GM21360 (cell line): ENCODE measurements at regions not wholly inside any gene's neighbourhood (a gene's known extent, or its start where the extent isn't known, plus 50 kb on each side); places are given as distances from the start of the nearest gene placed in this dataset.
"Not testable (repeated sequence)": the region's sequence is repeated elsewhere in the genome, so short reads cannot be mapped to it uniquely, and the experiment has no call there.

Source experiments
- ATAC-seq: cut with Tn5 transposase; IDR thresholded peaks from one replicate; pipeline ENCODE4 v1.9.1; 2021; ENCODE audit warnings: mild to moderate bottlenecking, moderate library complexity; ENCODE audit not compliant: unreplicated experiment

DNA sequence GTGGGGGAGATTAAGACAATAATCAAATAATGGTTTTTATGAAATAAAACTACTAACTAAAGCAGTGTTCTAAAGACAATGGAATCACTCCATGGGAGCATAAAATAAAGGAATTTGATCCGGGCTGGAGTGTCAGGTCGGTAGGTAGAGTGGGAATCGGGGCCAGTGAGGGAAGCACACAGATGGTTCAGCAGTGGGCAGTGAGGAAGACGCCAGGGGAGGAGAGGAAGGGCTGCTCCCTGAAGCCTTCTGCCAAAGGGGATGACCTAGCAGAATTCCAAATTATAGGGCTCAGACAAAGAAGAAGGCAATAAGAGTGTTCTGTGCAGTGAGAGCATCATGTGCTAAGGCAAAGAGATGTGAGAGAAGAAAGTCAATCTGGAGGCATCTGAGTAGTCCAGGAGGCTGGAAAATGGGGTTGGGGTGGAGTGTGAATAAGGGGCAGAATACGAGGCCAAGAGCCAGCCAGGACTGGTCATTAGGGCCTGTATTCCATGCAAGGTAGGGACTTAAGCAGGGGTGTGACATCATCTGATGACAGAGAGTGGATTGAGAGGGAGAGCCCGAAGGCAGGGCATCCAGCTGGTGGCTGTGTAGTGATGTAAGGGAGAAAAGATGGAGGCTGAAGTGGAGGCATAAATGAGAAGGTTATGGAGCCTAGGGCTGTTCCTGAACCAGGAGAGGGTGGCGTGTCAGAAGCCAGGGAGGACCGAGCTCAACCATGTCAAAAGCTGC lies 137.6 kb downstream of the COPRS start:
- ATAC-seq: no peak

DNA sequence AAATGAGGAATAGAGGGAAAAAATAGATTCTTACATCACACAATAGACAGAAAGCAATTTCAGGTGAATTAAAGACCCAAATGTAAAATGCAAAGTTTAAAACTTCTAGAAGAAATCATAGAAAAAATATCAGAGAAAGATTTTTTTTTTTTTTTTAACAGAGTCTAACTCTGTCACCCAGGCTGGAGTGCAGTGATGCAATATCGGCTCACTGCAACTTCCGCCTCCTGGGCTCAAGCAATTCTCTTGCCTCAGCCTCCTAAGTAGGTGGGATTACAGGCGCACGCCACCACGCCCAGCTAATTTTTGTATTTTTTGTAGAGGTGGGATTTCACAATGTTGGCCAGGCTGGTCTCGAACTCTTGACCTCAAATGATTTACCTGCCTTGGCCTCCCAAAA lies 141.8 kb downstream of the COPRS start:
- ATAC-seq: not testable (repeated sequence)

- no peak for ATAC-seq
Measured at GRCh38 chr17:31715446-31715845, 143.6 kb downstream of the COPRS start.

DNA sequence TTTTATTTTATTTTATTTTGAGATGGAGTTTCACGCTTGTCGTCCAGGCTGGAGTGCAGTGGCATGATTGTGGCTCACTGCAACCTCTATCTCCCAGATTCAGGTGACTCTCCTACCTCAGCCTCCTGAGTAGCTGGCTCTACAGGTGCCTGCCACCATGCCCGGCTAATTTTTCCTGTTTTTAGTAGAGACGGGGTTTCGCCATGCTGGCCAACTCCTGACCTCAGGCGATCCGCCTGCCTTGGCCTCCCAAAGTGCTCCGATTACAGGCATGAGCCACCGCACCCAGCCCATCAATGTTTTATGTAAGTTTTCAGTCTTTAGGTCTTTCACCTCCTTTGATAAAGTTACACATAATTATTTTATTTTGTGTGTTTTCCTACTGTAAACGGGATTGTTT lies 154.6 kb downstream of the COPRS start:
- ATAC-seq: no peak

GRCh38 chr17:31702041-31702440 lies 157.0 kb downstream of the COPRS start:
- no peak for ATAC-seq

DNA sequence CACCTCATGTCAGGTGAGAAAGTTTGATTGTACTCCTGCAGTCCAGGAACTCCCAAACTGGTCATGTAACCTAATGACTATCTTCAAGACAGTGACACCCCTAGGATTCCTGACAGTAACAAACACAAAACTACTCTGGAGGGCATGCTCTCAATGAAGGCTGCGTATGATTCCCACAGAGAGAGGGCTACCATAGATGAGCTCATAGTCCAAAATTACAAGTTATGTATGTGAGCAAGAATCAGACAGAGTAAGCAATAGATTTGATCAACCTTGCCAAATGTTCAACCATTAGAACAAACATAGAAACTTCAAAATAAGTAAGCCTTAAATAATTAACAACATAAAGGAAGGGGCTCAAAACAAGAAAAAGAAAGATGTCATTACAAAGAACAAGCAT lies 158.1 kb downstream of the COPRS start:
- no peak for ATAC-seq

- no peak for ATAC-seq
Measured at GRCh38 chr17:31699886-31700285, 159.2 kb downstream of the COPRS start.

DNA sequence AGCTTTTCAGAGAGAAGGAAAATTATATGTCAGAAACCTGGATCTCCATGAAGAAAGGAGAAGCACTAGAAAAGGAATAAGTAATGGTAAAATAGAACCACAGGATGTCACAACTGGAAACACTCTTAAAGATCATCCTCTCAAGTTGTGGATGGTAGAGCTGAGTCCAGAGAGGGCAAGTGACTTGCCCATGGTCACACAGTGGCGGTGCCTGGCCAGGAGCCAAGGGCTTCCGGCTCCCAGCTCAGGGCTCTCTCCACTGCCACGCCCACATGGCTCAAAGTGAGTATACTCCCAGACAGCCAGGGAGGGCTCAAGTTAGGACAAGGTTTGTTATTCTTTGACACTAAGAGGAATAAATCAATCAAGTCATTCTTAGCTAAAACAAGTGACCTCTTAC lies 159.8 kb downstream of the COPRS start:
- no peak for ATAC-seq

DNA sequence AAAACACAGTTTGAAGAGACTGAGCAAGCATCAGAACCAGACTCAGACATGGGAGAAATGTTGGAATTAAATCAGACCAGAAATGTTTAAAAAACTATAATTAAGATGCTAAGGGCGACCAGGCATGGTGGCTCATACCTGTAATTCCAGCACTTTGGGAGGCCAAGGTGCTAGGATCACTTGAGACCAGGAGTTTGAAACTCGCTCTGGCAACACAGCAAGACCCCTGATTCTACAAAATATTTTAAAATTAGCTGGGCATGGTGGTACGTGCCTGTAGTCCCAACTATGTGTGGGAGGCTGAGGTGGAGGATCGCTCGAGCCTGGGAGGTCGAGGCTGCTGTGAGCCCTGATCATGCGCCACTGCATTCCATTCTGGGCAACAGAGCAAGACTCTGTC lies 160.3 kb downstream of the COPRS start:
- ATAC-seq: no peak

GRCh38 chr17:31697838-31698237 lies 161.2 kb downstream of the COPRS start:
- ATAC-seq: no peak

DNA sequence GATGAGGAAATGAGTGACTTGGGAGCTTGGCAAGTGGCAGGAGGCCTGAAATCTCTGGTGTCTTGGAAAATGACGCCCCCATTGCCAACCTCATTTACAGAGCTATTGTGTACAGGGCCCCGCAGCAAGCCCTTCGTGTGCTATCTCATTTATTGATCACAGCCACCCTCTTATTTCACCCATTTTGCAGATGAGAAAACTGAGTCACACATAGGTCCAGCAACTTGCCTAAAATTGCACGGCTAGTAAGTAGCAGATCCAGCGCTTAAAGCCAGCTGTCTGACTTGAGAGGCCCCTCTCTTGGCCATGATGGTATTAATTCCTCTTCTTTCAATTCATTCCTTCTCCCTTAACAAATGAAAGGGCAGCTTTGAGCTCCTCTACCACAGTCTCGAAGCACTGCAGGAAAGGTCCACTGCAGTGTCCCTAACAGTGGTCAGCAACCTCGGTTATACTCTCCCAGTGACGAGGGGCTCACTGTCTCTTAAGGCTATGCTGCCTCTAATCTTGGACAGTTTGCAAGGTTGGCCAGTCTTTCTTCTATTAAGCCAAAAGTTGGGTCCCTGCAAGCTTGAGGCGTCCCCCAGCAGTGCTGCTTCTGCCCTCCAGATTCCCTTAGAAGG lies 162.2 kb downstream of the COPRS start:
- no peak for ATAC-seq

- ATAC-seq: no peak
Measured at GRCh38 chr17:31696184-31696602, 162.9 kb downstream of the COPRS start.

GRCh38 chr17:31695456-31696090 lies 163.5 kb downstream of the COPRS start:
- ATAC-seq: no peak

DNA sequence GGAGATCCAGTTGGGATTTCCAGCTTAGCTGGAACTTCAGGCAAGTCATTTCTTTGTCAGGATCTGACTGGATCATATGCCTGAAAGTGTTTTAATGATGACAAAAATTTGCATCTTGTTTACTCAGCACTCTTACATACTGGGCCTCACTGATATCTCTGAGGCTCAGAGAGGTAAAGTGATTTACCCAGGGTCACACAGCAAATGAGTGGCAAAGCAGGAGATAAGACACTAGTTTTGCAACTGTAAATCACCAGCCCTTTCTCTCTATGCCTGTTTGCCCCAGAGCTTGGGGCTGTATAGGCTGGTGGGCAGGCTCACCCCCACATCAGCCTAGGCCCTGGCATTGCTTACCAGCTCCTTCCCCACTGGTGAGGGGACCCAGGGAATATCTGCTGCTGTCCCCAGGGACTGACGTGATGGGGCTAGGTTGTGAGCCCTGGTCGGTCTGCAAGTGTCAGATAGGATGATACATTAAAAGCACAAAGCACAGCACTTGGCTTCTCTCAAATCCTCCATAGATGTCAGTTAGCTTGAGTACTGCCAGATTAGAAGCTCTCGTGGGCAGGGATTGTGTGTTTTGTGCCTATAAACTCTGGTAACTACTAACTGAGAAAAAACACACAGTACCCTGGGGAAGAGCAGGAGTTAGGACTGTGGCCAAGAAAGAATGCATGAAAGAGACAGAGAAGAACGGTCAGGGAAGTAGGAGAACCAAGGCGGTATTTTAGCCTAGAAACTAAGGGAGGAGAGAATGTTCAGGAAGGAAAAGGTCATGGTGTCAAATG lies 165.4 kb downstream of the COPRS start:
- no peak for ATAC-seq

DNA sequence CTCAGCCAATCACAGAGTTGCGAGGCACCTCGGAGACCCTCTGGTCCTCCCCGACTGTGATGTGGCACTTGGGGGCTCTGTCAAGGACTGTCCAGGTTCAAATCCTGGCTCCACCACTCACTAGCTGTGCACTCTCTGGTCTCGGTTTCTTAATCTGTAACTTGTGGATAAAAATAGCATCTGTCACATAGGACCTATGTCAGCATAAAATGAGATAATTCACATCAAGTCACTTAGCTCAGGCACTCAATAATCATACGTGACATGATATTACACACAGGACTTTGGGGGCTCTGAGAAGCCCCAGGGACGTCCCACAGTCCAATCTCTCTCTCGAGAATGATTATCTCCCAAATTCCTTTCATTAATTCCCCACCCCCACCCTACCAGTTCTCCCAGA lies 166.4 kb downstream of the COPRS start:
- ATAC-seq: no peak

DNA sequence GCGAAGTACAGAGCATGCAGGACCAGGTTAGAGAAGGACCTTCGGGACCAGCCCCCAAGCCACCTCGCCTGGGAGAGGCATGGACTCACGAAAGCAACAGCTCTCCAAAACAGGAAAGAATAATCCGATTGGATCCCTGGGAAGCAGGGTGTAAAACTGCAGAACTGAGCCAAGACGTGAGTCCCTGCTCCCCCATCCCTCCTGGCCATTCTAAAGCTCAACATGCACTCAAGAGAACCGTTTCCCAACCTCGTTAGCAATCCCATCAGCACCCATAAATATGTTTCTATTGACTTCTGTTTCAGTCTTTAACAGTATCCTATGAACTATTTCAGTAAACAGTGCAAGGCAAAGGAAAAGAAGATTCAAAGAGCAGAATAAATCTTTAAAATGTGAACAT lies 167.0 kb downstream of the COPRS start:
- no peak for ATAC-seq

- ATAC-seq: no peak
Measured at GRCh38 chr17:31691251-31691905, 167.7 kb downstream of the COPRS start.

- ATAC-seq: no peak
Measured at GRCh38 chr17:31690151-31690551, 168.9 kb downstream of the COPRS start.

- ATAC-seq: no peak
Measured at GRCh38 chr17:31688701-31689100, 170.3 kb downstream of the COPRS start.

DNA sequence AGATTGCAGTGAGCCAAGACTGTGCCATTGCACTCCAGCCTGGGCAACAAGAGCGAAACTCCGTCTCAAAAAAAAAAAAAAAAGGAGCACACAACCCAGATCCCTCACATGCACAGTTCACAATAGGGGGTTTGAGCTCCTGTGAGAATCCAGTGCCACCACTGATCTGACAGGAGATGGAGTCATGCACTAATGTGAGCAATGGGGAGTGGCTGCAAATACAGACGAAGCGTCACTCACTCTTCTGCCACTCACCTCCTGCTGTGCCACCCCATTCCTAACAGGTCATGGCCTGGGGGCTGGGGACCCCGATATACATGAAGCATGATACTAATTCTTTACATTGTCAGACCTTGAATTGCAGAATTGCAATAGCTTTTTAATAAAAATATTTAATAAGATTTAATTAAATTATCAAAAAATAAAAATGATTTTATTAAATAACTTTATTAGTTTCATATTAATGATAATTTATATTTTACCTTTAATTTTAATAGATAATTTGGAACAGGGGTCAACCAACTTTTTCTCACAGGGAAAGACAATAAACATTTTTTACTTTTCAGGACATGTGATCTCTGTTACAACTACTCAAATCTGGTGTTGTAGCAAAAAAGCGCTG lies 171.4 kb downstream of the COPRS start:
- ATAC-seq: no peak

DNA sequence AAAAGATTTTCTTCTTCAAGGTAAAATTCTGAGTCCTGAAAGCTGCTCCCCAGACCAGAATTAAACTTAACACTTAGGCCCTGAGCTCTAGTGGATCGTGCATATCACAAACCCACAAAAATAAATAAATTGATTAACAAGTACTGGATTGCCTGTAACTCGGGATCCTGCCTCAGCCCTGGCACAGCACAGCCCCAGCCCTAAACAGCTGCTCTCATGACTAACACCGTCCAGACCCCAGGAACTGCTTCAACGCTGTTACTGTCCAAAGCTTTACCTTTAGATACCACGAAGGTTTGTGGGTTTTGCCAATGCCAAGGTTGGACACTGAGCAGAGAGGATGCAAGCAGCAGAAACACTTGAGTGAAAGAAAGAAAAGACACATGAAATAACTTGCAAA lies 172.5 kb downstream of the COPRS start:
- ATAC-seq: no peak
